ENCODE measurements at regions not wholly inside any gene's neighbourhood (a gene's known extent, or its start where the extent isn't known, plus 50 kb on each side); places are given as distances from the start of the nearest gene placed in this dataset.

- CTCF ChIA-PET, result no interaction called here
Observed at GRCh38 chrX:9383655-9384054, 81.2 kb upstream of the TBL1X start.

DNA sequence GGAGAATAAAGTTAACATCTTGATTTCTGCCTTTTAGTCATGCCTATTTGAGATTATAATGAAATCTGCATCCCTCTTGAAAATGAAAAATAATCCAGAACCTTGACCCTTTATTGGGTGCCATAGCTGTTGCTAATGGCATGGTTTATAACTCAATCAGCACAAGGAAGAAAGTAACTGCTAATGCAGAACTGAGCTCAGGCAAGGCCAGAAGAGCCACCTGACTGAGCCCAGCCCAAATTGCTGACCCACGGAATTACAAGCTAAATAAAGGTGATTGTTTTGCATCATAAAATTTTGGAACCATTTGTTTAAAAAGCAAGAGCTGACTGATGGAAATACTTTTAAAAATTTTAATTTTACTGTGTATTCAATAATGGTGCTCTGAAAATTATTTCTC is 76.4 kb upstream of the TBL1X start:
- no peaks in the 10 kb centered on the region for H3K9me3 Mint-ChIP-seq (ENCODE audit: insufficient read depth)
- Histone ChIP-seq H4K20me1 (ENCODE audit: control insufficient read depth, insufficient read depth, low read length, poor library complexity, severe bottlenecking) (no peaks in the 10 kb centered on the region), H3K27me3 (replicated peaks in 1 of 4; ENCODE audit: control extremely low read depth in 1 of 4, control insufficient read depth in 3 of 4, insufficient read depth in 4 of 4, low read length in 3 of 4) (no peaks in the 10 kb centered on the region), H2AFZ (ENCODE audit: insufficient read depth, low read depth, low read length, poor library complexity, severe bottlenecking) (no peak overlapping the region), H3K4me3 (ENCODE audit: control extremely low read depth in 1 of 5, extremely low read depth in 1 of 5, insufficient read depth in 1 of 5, low read depth in 2 of 5, low read length in 4 of 5) (no peak overlapping the region), H3K4me1 (ENCODE audit: control insufficient read depth in 2 of 2, insufficient read depth in 2 of 2, low read length in 2 of 2) (no peaks in the 10 kb centered on the region), H3K79me2 (ENCODE audit: control insufficient read depth, insufficient read depth, low read length) (no peaks in the 10 kb centered on the region), H3K36me3 (replicated peaks in 1 of 2; ENCODE audit: control extremely low read depth in 1 of 2, control insufficient read depth in 1 of 2, extremely low read depth in 1 of 2, insufficient read depth in 2 of 2, low read length in 1 of 2) (no peaks in the 10 kb centered on the region), H3K4me2 (replicated peaks; ENCODE audit: low read depth, low read length, poor library complexity, severe bottlenecking) (no peak overlapping the region), H3K27ac (ENCODE audit: low read length in 2 of 2) (no peak overlapping the region), H3K9ac (ENCODE audit: low read length) (no peak overlapping the region), H3K9me3 (ENCODE audit: control extremely low read depth in 1 of 3, control insufficient read depth in 2 of 3, insufficient read depth in 1 of 3, low read length in 2 of 3) (no peaks in the 10 kb centered on the region)
- no CpG with 5 or more reads among the region's 1 CpG for WGBS (ENCODE audit: insufficient coverage)
- H3K27me3 Mint-ChIP-seq, result no peaks in the 10 kb centered on the region
- H3K4me1 Mint-ChIP-seq, result no peaks in the 10 kb centered on the region
- CTCF ChIA-PET, result no interaction called here
- DNase-seq, result no peak
- POLR2A ChIA-PET, result no interaction called here
- no peak overlapping the region for H3K4me3 Mint-ChIP-seq
- TF ChIP-seq CTCF (IDR thresholded peaks at IDR 0.05) (no peak), EZH2 (IDR thresholded peaks at IDR 0.05; ENCODE audit: borderline replicate concordance, insufficient read depth, low read depth, low read length, poor library complexity, severe bottlenecking) (no peak)
- no peak for ATAC-seq (ENCODE audit: low read depth)
- intact Hi-C loops (cut with micrococcal nuclease), result no loop called here
- H3K27ac Mint-ChIP-seq, result no peak overlapping the region

More at GRCh38 chrX:9383655-9384054, 81.2 kb upstream of the TBL1X start:
- H2AFZ ChIP-seq (ENCODE audit: insufficient read depth, low read depth, low read length, poor library complexity, severe bottlenecking), result no peak overlapping the region
- no peaks in the 10 kb centered on the region for H3K4me1 ChIP-seq (ENCODE audit: control insufficient read depth in 2 of 2, insufficient read depth in 2 of 2, low read length in 2 of 2)
- H3K27me3 ChIP-seq (replicated peaks in 1 of 4; ENCODE audit: control extremely low read depth in 1 of 4, control insufficient read depth in 3 of 4, insufficient read depth in 4 of 4, low read length in 3 of 4), result no peaks in the 10 kb centered on the region
- no peak for ATAC-seq (ENCODE audit: low read depth)
- POLR2A ChIA-PET, result no interaction called here
- intact Hi-C loops (cut with micrococcal nuclease), result no loop called here
- H3K4me2 ChIP-seq (replicated peaks; ENCODE audit: low read depth, low read length, poor library complexity, severe bottlenecking), result no peak overlapping the region
- no peak overlapping the region for H3K27ac ChIP-seq (ENCODE audit: low read length in 2 of 2)
- Mint-ChIP-seq H3K4me3 (no peak overlapping the region), H3K27me3 (peaks cover 3% of the 10 kb centered on the region), H3K9me3 (ENCODE audit: insufficient read depth) (no peaks in the 10 kb centered on the region), H3K27ac (no peak overlapping the region), H3K4me1 (no peaks in the 10 kb centered on the region)
- H3K9ac ChIP-seq (ENCODE audit: low read length), result no peak overlapping the region
- H3K79me2 ChIP-seq (ENCODE audit: control insufficient read depth, insufficient read depth, low read length), result no peaks in the 10 kb centered on the region
- no peaks in the 10 kb centered on the region for H3K36me3 ChIP-seq (replicated peaks in 1 of 2; ENCODE audit: control extremely low read depth in 1 of 2, control insufficient read depth in 1 of 2, extremely low read depth in 1 of 2, insufficient read depth in 2 of 2, low read length in 1 of 2)
- H3K4me3 ChIP-seq (ENCODE audit: control extremely low read depth in 1 of 5, extremely low read depth in 1 of 5, insufficient read depth in 1 of 5, low read depth in 2 of 5, low read length in 4 of 5), result no peak overlapping the region
- H3K9me3 ChIP-seq (ENCODE audit: control extremely low read depth in 1 of 3, control insufficient read depth in 2 of 3, insufficient read depth in 1 of 3, low read length in 2 of 3), result no peaks in the 10 kb centered on the region
- no peak for DNase-seq
- H4K20me1 ChIP-seq (ENCODE audit: control insufficient read depth, insufficient read depth, low read length, poor library complexity, severe bottlenecking), result no peaks in the 10 kb centered on the region
- no peak for TF ChIP-seq CTCF (IDR thresholded peaks at IDR 0.05)
- no peak for TF ChIP-seq EZH2 (IDR thresholded peaks at IDR 0.05; ENCODE audit: borderline replicate concordance, insufficient read depth, low read depth, low read length, poor library complexity, severe bottlenecking)

Measured in B cell (primary cell).